Esophagus mucosa (tissue), 1 donor: ENCODE measurements at regions not wholly inside any gene's neighbourhood (a gene's known extent, or its start where the extent isn't known, plus 50 kb on each side); places are given as distances from the start of the nearest gene placed in this dataset.

Source experiments
- ATAC-seq: fragments of 200-7000 bp; cut with Tn5 transposase; one replicate; pipeline ENCODE4 v1.9.1; 2020
- donor health status: DM: yes; HTN: yes; CAD: no.

GRCh38 chr10:44051584-44052385 is 333.1 kb downstream of the CXCL12 start:
- peak; percentile 73 for ATAC-seq

- ATAC-seq = no peak
These were observed 333.8 kb downstream of the CXCL12 start for GRCh38 chr10:44051091-44051490.

- no peak for ATAC-seq
These were observed 335.4 kb downstream of the CXCL12 start for GRCh38 chr10:44049301-44050015.

GRCh38 chr10:44047361-44047760 is 337.5 kb downstream of the CXCL12 start:
- ATAC-seq = no peak

- peak; percentile 74 for ATAC-seq
These were observed 338.3 kb downstream of the CXCL12 start for GRCh38 chr10:44046605-44047004.

- ATAC-seq = no peak
These were observed 339.9 kb downstream of the CXCL12 start for GRCh38 chr10:44045020-44045419.

- no peak for ATAC-seq
These were observed 340.3 kb downstream of the CXCL12 start for GRCh38 chr10:44044549-44044948.

- no peak for ATAC-seq
These were observed 341.1 kb downstream of the CXCL12 start for GRCh38 chr10:44043646-44044375.

- ATAC-seq = no peak
These were observed 341.8 kb downstream of the CXCL12 start for GRCh38 chr10:44042926-44043602.

- no peak for ATAC-seq
These were observed 342.7 kb downstream of the CXCL12 start for GRCh38 chr10:44042075-44042770.

GRCh38 chr10:44039599-44039998 is 345.3 kb downstream of the CXCL12 start:
- ATAC-seq = no peak

GRCh38 chr10:44036425-44036824 is 348.5 kb downstream of the CXCL12 start:
- ATAC-seq = no peak

GRCh38 chr10:44035474-44036197 is 349.3 kb downstream of the CXCL12 start:
- no peak for ATAC-seq

GRCh38 chr10:44034946-44035345 is 350.0 kb downstream of the CXCL12 start:
- ATAC-seq = no peak

GRCh38 chr10:44033008-44033407 is 351.9 kb downstream of the CXCL12 start:
- ATAC-seq = no peak

- ATAC-seq = no peak
These were observed 352.7 kb downstream of the CXCL12 start for GRCh38 chr10:44032216-44032615.

- ATAC-seq = no peak
These were observed 354.2 kb downstream of the CXCL12 start for GRCh38 chr10:44030738-44031137.

- no peak for ATAC-seq
These were observed 354.8 kb downstream of the CXCL12 start for GRCh38 chr10:44030132-44030531.

- no peak for ATAC-seq
These were observed 356.3 kb downstream of the CXCL12 start for GRCh38 chr10:44028384-44029137.

- ATAC-seq = no peak
These were observed 360.4 kb downstream of the CXCL12 start for GRCh38 chr10:44024356-44025116.
